ENCODE measurements at regions not wholly inside any gene's neighbourhood (a gene's known extent, or its start where the extent isn't known, plus 50 kb on each side); places are given as distances from the start of the nearest gene placed in this dataset.

DNA sequence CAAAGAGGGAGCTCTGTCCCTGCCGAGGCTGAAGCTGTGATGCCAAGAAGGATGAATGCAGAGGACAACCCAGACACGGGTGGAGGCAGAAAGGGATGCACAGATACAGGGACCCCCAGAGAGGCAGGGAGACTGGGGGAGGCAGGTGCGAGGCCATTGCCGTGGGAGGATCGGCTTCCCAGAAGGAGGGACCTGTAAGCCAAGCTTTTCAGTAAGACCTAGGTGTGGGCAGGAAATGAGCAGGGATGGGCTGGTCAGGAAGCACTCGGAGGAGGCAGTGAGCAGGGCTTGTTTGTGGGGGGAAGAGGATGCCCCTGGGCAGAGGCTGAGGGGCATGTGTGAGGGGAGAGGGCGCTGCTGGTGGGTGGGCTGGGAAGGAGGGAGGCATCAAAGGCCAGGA is 67.7 kb upstream of the WNT4 start:
- TF ChIP-seq, protein P1, sequence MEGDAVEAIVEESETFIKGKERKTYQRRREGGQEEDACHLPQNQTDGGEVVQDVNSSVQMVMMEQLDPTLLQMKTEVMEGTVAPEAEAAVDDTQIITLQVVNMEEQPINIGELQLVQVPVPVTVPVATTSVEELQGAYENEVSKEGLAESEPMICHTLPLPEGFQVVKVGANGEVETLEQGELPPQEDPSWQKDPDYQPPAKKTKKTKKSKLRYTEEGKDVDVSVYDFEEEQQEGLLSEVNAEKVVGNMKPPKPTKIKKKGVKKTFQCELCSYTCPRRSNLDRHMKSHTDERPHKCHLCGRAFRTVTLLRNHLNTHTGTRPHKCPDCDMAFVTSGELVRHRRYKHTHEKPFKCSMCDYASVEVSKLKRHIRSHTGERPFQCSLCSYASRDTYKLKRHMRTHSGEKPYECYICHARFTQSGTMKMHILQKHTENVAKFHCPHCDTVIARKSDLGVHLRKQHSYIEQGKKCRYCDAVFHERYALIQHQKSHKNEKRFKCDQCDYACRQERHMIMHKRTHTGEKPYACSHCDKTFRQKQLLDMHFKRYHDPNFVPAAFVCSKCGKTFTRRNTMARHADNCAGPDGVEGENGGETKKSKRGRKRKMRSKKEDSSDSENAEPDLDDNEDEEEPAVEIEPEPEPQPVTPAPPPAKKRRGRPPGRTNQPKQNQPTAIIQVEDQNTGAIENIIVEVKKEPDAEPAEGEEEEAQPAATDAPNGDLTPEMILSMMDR (IDR thresholded peaks at IDR 0.05; ENCODE audit: control extremely low read depth in 1 of 3, insufficient read depth in 1 of 3, low read depth in 1 of 3, low read length in 3 of 3) = no peak
- no peak for TF ChIP-seq ZNF274 (IDR thresholded peaks at IDR 0.05; ENCODE audit: borderline replicate concordance, extremely low read depth, low read length)
- no peak for TF ChIP-seq EZH2 (IDR thresholded peaks at IDR 0.05; ENCODE audit: low read depth, low read length, severe bottlenecking)
- TF ChIP-seq RFX5 (IDR thresholded peaks at IDR 0.05; ENCODE audit: borderline replicate concordance, low read depth, low read length) = no peak
- TF ChIP-seq SIX5 (IDR thresholded peaks at IDR 0.05; ENCODE audit: low read depth, low read length) = no peak
- no peak for TF ChIP-seq TBP (IDR thresholded peaks at IDR 0.05; ENCODE audit: low read depth, low read length)
- TF ChIP-seq TAF1 (IDR thresholded peaks at IDR 0.05; ENCODE audit: low read depth, low read length) = no peak

Data from H1 (cell line).